HK-2 (cell line): ENCODE measurements at regions not wholly inside any gene's neighbourhood (a gene's known extent, or its start where the extent isn't known, plus 50 kb on each side); places are given as distances from the start of the nearest gene placed in this dataset.
A peak's percentile ranks its signal among the peaks of the same experiment; 100 is the strongest.

Source experiments
- DNase-seq: peaks from one replicate; pipeline ENCODE4 v3.0.0-alpha.2; 2018; ENCODE audit not compliant: unreplicated experiment

GRCh38 chr6:169965657-169966311 is 214.4 kb downstream of the ERMARD start:
- no peak for DNase-seq

- DNase-seq, result no peak
Observed at GRCh38 chr6:169965239-169965638, 213.8 kb downstream of the ERMARD start.

GRCh38 chr6:169964486-169965180 is 213.2 kb downstream of the ERMARD start:
- no peak for DNase-seq

- no peak for DNase-seq
Observed at GRCh38 chr6:169963581-169964297, 212.3 kb downstream of the ERMARD start.

- no peak for DNase-seq
Observed at GRCh38 chr6:169962604-169963469, 211.4 kb downstream of the ERMARD start.

GRCh38 chr6:169961772-169962561 is 210.5 kb downstream of the ERMARD start:
- DNase-seq, result no peak

- no peak for DNase-seq
Observed at GRCh38 chr6:169960886-169961611, 209.6 kb downstream of the ERMARD start.

- DNase-seq, result no peak
Observed at GRCh38 chr6:169960521-169960885, 209.1 kb downstream of the ERMARD start.

GRCh38 chr6:169960003-169960344 is 208.6 kb downstream of the ERMARD start:
- DNase-seq, result no peak

- peak; percentile 20 for DNase-seq
Observed at GRCh38 chr6:169959136-169960002, 207.9 kb downstream of the ERMARD start.

- DNase-seq, result no peak
Observed at GRCh38 chr6:169958510-169958909, 207.1 kb downstream of the ERMARD start.

GRCh38 chr6:169957351-169957963 is 206.0 kb downstream of the ERMARD start:
- no peak for DNase-seq

GRCh38 chr6:169956580-169956979 is 205.2 kb downstream of the ERMARD start:
- no peak for DNase-seq

GRCh38 chr6:169955731-169956437 is 204.5 kb downstream of the ERMARD start:
- DNase-seq, result no peak

GRCh38 chr6:169954977-169955376 is 203.6 kb downstream of the ERMARD start:
- no peak for DNase-seq

GRCh38 chr6:169953686-169954085 is 202.3 kb downstream of the ERMARD start:
- no peak for DNase-seq

- DNase-seq, result no peak
Observed at GRCh38 chr6:169950558-169950957, 199.1 kb downstream of the ERMARD start.

- DNase-seq, result no peak
Observed at GRCh38 chr6:169949511-169950097, 198.2 kb downstream of the ERMARD start.
